SK-N-SH (cell line): ENCODE measurements at regions not wholly inside any gene's neighbourhood (a gene's known extent, or its start where the extent isn't known, plus 50 kb on each side); places are given as distances from the start of the nearest gene placed in this dataset.
A peak's percentile ranks its signal among the peaks of the same experiment; 100 is the strongest.

ENCODE experiments used
- CTCF ChIA-PET: fragments of 300-600, 350-600 bp; formaldehyde crosslinking; extraction: SDS; loops from one replicate; lab custom pipeline; 2021; lab: Yijun Ruan, JAX
- POLR2A ChIA-PET: fragments of 350-600 bp; sonication (Branson Sonifier 250); formaldehyde crosslinking; extraction: SDS; loops from one replicate; lab custom pipeline; 2020; ENCODE audit warnings: antibody characterized with exemption, inconsistent platforms; lab: Yijun Ruan, JAX
- DNase-seq: peaks from one replicate; pipeline ENCODE4 v3.0.0; 2012
- H2AFZ ChIP-seq: fragments of 200-600 bp; sonication (generic); 2 replicates; pipeline ENCODE4 v1.8.1; 2016; ENCODE audit warnings: antibody characterized with exemption, mild to moderate bottlenecking, low read depth
- H3F3A ChIP-seq: fragments of 200-600 bp; sonication (generic); replicated peaks from 2 replicates; pipeline ENCODE3; 2016; ENCODE audit warnings: antibody characterized with exemption, mild to moderate bottlenecking; ENCODE audit not compliant: insufficient read depth
- H3K27ac ChIP-seq, 2 experiments: fragments of 200-500 bp in 1 of 2; fragments of 200-600 bp in 1 of 2; sonication (Bioruptor generic) in 1 of 2; sonication (generic), shearing (Covaris generic) in 1 of 2; 2 replicates each; pipeline versions ENCODE4 v1.5.1 to v1.6.1; 2014 to 2016; ENCODE audit warnings: low read depth in 2 of 2, inconsistent platforms in 1 of 2, low read length in 1 of 2, mild to moderate bottlenecking in 1 of 2, mixed read lengths in 1 of 2
- H3K27me3 ChIP-seq: fragments of 200-600 bp; sonication (generic), shearing (Covaris generic); 2 replicates; pipeline ENCODE4 v1.6.1; 2016; ENCODE audit warnings: mixed run types; ENCODE audit not compliant: insufficient read depth
- H3K36me3 ChIP-seq, 2 experiments: fragments of 200-500 bp in 1 of 2; fragments of 200-600 bp in 1 of 2; sonication (Bioruptor generic) in 1 of 2; sonication (generic) in 1 of 2; replicated peaks in 1 of 2; 2 replicates each; pipeline versions ENCODE3 to v1.5.1; 2014 to 2016; ENCODE audit warnings: low read length in 1 of 2, mild to moderate bottlenecking in 1 of 2; ENCODE audit not compliant: insufficient read depth in 2 of 2, control insufficient read depth in 1 of 2
- H3K4me1 ChIP-seq, 2 experiments: fragments of 200-500 bp in 1 of 2; fragments of 200-600 bp in 1 of 2; sonication (Bioruptor generic) in 1 of 2; sonication (generic), shearing (Covaris generic) in 1 of 2; 2 replicates each; pipeline versions ENCODE4 v1.5.1 to v1.6.1; 2014 to 2016; ENCODE audit warnings: low read depth in 1 of 2, low read length in 1 of 2, mixed run types in 1 of 2; ENCODE audit not compliant: insufficient read depth in 2 of 2, control insufficient read depth in 1 of 2
- H3K4me2 ChIP-seq: fragments of 200-600 bp; sonication (generic), shearing (Covaris generic); 2 replicates; pipeline ENCODE4 v1.6.1; 2017; ENCODE audit warnings: mixed run types
- H3K4me3 ChIP-seq, 2 experiments: fragments of 200-500 bp in 1 of 2; fragments of 200-600 bp in 1 of 2; sonication (Bioruptor generic) in 1 of 2; sonication (generic), shearing (Covaris generic) in 1 of 2; 2 replicates each; pipeline versions ENCODE4 v1.5.1 to v1.8.1; 2014 to 2016; ENCODE audit warnings: low read depth in 2 of 2, inconsistent platforms in 1 of 2, low read length in 1 of 2, mild to moderate bottlenecking in 1 of 2, mixed read lengths in 1 of 2, moderate library complexity in 1 of 2
- H3K79me2 ChIP-seq: fragments of 200-600 bp; sonication (generic); 2 replicates; pipeline ENCODE4 v1.8.1; 2017; ENCODE audit warnings: mild to moderate bottlenecking; ENCODE audit not compliant: insufficient read depth
- H3K9ac ChIP-seq: fragments of 200-600 bp; sonication (generic); 2 replicates; pipeline ENCODE4 v1.6.1; 2017; ENCODE audit warnings: mixed run types
- H3K9me2 ChIP-seq: fragments of 200-600 bp; sonication (generic); 2 replicates; pipeline ENCODE4 v1.6.1; 2017; ENCODE audit warnings: mixed run types
- H3K9me3 ChIP-seq: fragments of 200-600 bp; sonication (generic); 2 replicates; pipeline ENCODE4 v1.6.1; 2017; ENCODE audit warnings: mixed run types, mild to moderate bottlenecking, moderate library complexity
- H4K20me1 ChIP-seq: fragments of 200-600 bp; sonication (generic); 2 replicates; pipeline ENCODE4 v1.6.1; 2017; ENCODE audit warnings: mild to moderate bottlenecking, mixed run types; ENCODE audit not compliant: insufficient read depth
- ELF1 ChIP-seq: IDR thresholded peaks from 2 replicates; pipeline ENCODE4 v1.4.0; 2012
- GABPA ChIP-seq: IDR thresholded peaks from 2 replicates; pipeline ENCODE4 v1.4.0; 2012; ENCODE audit warnings: low read depth, mild to moderate bottlenecking
- GATA2 ChIP-seq: sonication (generic); formaldehyde crosslinking; IDR thresholded peaks from 2 replicates; pipeline ENCODE4 v1.5.0; 2020; ENCODE audit warnings: mild to moderate bottlenecking, missing genetic modification reagents
- MXI1 ChIP-seq: IDR thresholded peaks from 2 replicates; pipeline ENCODE4 v1.6.1; 2012; ENCODE audit warnings: mild to moderate bottlenecking, low read depth, low read length, improper control_type of control experiment
- NFIC ChIP-seq: IDR thresholded peaks from 2 replicates; pipeline ENCODE4 v1.4.0; 2012; ENCODE audit warnings: borderline replicate concordance
- SIN3A ChIP-seq: IDR thresholded peaks from 2 replicates; pipeline ENCODE4 v1.6.1; 2012; ENCODE audit warnings: low read depth, mild to moderate bottlenecking, low read length, moderate library complexity, borderline replicate concordance
- SMC3 ChIP-seq: IDR thresholded peaks from 2 replicates; pipeline ENCODE4 v1.6.1; 2012; ENCODE audit warnings: low read depth, low read length, improper control_type of control experiment
- TCF12 ChIP-seq: IDR thresholded peaks from 2 replicates; pipeline ENCODE4 v1.4.0; 2012
- TEAD4 ChIP-seq: IDR thresholded peaks from 2 replicates; pipeline ENCODE4 v1.4.0; 2012; ENCODE audit warnings: mild to moderate bottlenecking, borderline replicate concordance; ENCODE audit not compliant: insufficient read depth
- WGBS: methylation state at CpG from one replicate; pipeline ENCODE4 v1.1.6; 2017; ENCODE audit warnings: low lambda C conversion rate; 5-methylcytosine and 5-hydroxymethylcytosine counted together
- TF ChIP-seq, protein P1 (sequence below): IDR thresholded peaks from 2 replicates; pipeline ENCODE4; 2012

DNA sequence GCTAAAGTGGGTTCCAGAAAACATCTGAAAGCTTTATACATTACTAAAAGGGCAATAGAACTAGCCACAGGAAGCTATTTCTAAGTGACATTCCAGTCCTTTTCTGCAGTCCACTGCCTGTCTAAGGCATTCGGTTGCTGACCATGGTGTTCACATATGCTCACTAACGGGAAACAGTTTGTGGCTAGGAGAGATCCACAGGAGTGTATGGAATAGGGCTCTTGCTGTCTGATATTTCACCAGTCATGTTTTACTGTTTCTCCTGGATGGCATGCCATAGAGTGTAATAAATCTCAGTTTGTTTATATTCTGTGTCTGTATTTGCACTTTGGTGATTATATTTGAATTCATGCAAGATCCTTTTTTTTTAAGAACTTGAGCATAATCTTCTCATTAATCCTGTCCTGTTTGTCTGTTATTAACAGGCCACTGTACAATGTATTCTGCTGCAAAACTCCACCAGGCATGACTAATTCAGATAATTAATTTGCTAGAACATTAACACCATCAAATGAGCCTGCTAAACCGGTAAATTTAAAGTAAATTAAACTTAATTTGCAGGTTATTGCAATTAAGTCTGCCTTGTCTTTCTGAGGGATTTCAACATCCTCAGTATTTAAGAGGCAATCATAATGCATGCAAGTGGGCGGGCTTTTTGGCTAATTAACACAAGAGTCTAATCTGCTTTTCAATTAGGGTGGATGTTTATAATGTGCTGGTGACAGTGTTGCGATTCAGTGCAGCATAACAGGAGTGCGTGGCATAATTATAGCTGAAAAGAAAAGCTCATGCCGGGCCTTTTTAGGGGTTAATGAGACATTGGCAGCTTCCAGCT is 201.3 kb downstream of the POU4F1 start:
- CTCF ChIA-PET: no interaction called here
- no peaks in the 10 kb centered on the region for H4K20me1 ChIP-seq
- no peak for TF ChIP-seq SMC3
- no peak for TF ChIP-seq GATA2 (CRISPR knock-in tag)
- TF ChIP-seq, all 33 proteins: peak for 0
- Histone ChIP-seq H3K79me2 (no peaks in the 10 kb centered on the region), H3F3A (no peaks in the 10 kb centered on the region), H3K9ac (no peak overlapping the region), H3K4me2 (no peak overlapping the region), H3K4me3 (no peak overlapping the region), H3K36me3 (no peaks in the 10 kb centered on the region), H3K4me1 (no peaks in the 10 kb centered on the region; a peak in 2 of 4 replicates), H3K9me2 (no peaks in the 10 kb centered on the region), H2AFZ (no peak overlapping the region), H3K9me3 (no peaks in the 10 kb centered on the region), H3K27ac (no peak overlapping the region), H3K27me3 (no peaks in the 10 kb centered on the region)
- 39% methylated on average over 7 of the region's 7 CpGs for WGBS
- POLR2A ChIA-PET: no interaction called here
- peak; percentile 11 for DNase-seq

DNA sequence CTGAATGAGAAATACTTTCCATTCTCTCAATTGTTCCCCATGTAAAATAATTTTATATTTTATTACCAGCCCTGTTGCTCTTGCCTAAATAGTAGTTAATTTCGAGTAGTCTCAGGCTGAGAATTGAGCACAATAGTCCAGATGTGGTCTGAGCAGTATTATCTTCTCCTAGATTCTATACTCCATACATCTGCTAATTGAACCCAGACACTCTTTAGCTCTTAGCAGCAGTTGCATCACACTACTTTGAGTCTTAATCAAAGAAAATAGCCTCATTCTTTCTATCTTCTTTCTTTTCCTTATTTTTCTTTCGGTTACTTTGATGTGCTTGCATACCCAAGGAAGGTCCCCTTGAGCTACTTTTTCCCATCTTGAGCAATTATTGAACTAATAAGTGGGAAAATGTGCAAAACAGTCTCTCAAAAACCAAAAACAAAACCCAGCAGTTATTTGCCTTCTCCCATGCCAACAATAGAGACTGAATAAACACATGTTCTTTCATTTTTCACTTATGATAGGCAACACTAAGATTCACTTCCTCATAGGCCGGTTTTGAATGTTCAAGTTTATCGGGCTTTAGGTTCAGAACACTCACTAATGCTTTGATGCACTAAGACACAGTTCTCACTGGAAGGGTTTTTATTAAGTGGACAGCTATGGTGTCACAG is 204.5 kb downstream of the POU4F1 start:
- CTCF ChIA-PET: no interaction called here

More for the DNA sequence above, 204.5 kb downstream of the POU4F1 start:
- H3K9me3 ChIP-seq: no peaks in the 10 kb centered on the region
- H4K20me1 ChIP-seq: no peaks in the 10 kb centered on the region
- H3K9me2 ChIP-seq: no peaks in the 10 kb centered on the region
- no peak overlapping the region for H3K4me2 ChIP-seq
- no peaks in the 10 kb centered on the region; a peak in 2 of 4 replicates for H3K4me1 ChIP-seq
- no peaks in the 10 kb centered on the region for H3K79me2 ChIP-seq
- H3K27ac ChIP-seq: no peak overlapping the region
- POLR2A ChIA-PET: no interaction called here
- no peak overlapping the region for H2AFZ ChIP-seq
- no peak for DNase-seq
- no peaks in the 10 kb centered on the region for H3K27me3 ChIP-seq
- no peak overlapping the region for H3K4me3 ChIP-seq
- TF ChIP-seq TEAD4 (no peak), NFIC (no peak), TCF12 (no peak), ELF1 (no peak), SIN3A (no peak), GABPA (no peak), MXI1 (no peak)
- TF ChIP-seq, protein P1, sequence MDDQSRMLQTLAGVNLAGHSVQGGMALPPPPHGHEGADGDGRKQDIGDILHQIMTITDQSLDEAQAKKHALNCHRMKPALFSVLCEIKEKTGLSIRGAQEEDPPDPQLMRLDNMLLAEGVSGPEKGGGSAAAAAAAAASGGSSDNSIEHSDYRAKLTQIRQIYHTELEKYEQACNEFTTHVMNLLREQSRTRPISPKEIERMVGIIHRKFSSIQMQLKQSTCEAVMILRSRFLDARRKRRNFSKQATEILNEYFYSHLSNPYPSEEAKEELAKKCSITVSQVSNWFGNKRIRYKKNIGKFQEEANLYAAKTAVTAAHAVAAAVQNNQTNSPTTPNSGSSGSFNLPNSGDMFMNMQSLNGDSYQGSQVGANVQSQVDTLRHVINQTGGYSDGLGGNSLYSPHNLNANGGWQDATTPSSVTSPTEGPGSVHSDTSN: no peak
- no peaks in the 10 kb centered on the region for H3F3A ChIP-seq
- no peaks in the 10 kb centered on the region for H3K36me3 ChIP-seq
- H3K9ac ChIP-seq: no peak overlapping the region
- 48% methylated on average over 4 of the region's 4 CpGs for WGBS
